Astrocyte (in vitro differentiated cells and primary cell): ENCODE measurements at regions not wholly inside any gene's neighbourhood (a gene's known extent, or its start where the extent isn't known, plus 50 kb on each side); places are given as distances from the start of the nearest gene placed in this dataset.
A peak's percentile ranks its signal among the peaks of the same experiment; 100 is the strongest.

Source experiments
- DNase-seq: peaks from one replicate; pipeline ENCODE4 v3.0.0-alpha.2; 2010; ENCODE audit warnings: low read depth
- FAIRE-seq: peaks from 2 replicates; lab custom pipeline; 2011; peaks lifted over from hg19 to GRCh38; lab: Jason Lieb, UNC
- H2AFZ ChIP-seq: 2 replicates; pipeline ENCODE4 v1.6.0; 2012; ENCODE audit warnings: low read depth, low read length, inconsistent platforms
- H3K27ac ChIP-seq: 2 replicates; pipeline ENCODE4 v1.5.1; 2011; ENCODE audit warnings: low read depth, low read length, inconsistent platforms
- H3K27me3 ChIP-seq: 2 replicates; pipeline ENCODE4 v1.6.0; 2011; ENCODE audit warnings: low read length, inconsistent platforms; ENCODE audit not compliant: insufficient read depth
- H3K36me3 ChIP-seq: 2 replicates; pipeline ENCODE4 v1.5.1; 2011; ENCODE audit warnings: low read length, inconsistent platforms; ENCODE audit not compliant: insufficient read depth
- H3K4me1 ChIP-seq: 2 replicates; pipeline ENCODE4 v1.5.1; 2011; ENCODE audit warnings: low read length, inconsistent platforms; ENCODE audit not compliant: insufficient read depth
- H3K4me2 ChIP-seq: 2 replicates; pipeline ENCODE4 v1.6.0; 2012; ENCODE audit warnings: low read length, inconsistent platforms
- H3K4me3 ChIP-seq: 2 replicates; pipeline ENCODE4 v1.5.1; 2011; ENCODE audit warnings: low read depth, mild to moderate bottlenecking, low read length, inconsistent platforms; ENCODE audit not compliant: insufficient read depth
- H3K79me2 ChIP-seq: 2 replicates; pipeline ENCODE4 v1.6.0; 2012; ENCODE audit warnings: mild to moderate bottlenecking, low read length, inconsistent platforms; ENCODE audit not compliant: insufficient read depth
- H3K9ac ChIP-seq: 2 replicates; pipeline ENCODE4 v1.6.0; 2012; ENCODE audit warnings: mild to moderate bottlenecking, low read length, inconsistent platforms
- H3K9me3 ChIP-seq: 2 replicates; pipeline ENCODE4 v1.5.1; 2012; ENCODE audit warnings: low read depth, mild to moderate bottlenecking, low read length, inconsistent platforms; ENCODE audit not compliant: insufficient read depth
- H4K20me1 ChIP-seq: 2 replicates; pipeline ENCODE4 v1.6.0; 2012; ENCODE audit warnings: low read length, inconsistent platforms; ENCODE audit not compliant: insufficient read depth
- H3K27ac Mint-ChIP-seq: one replicate; pipeline ENCODE4 v1.8.0; 2021; ENCODE audit warnings: mild to moderate bottlenecking, mixed read lengths; ENCODE audit not compliant: unreplicated experiment
- H3K27me3 Mint-ChIP-seq: one replicate; pipeline ENCODE4 v1.8.0; 2021; ENCODE audit warnings: low read depth, mixed read lengths; ENCODE audit not compliant: unreplicated experiment
- H3K36me3 Mint-ChIP-seq: one replicate; pipeline ENCODE4 v1.8.0; 2021; ENCODE audit warnings: low read depth, mixed read lengths; ENCODE audit not compliant: unreplicated experiment
- H3K4me1 Mint-ChIP-seq: one replicate; pipeline ENCODE4 v1.8.0; 2021; ENCODE audit warnings: low read depth, mixed read lengths; ENCODE audit not compliant: unreplicated experiment
- H3K4me3 Mint-ChIP-seq: one replicate; pipeline ENCODE4 v1.8.0; 2021; ENCODE audit warnings: mild to moderate bottlenecking, moderate library complexity, mixed read lengths; ENCODE audit not compliant: unreplicated experiment
- H3K9me3 Mint-ChIP-seq: one replicate; pipeline ENCODE4 v1.8.0; 2021; ENCODE audit warnings: mild to moderate bottlenecking, mixed read lengths; ENCODE audit not compliant: unreplicated experiment
- CTCF ChIP-seq: IDR thresholded peaks from 2 replicates; pipeline ENCODE4 v1.5.1; 2011; ENCODE audit warnings: low read depth, mild to moderate bottlenecking, inconsistent platforms, low read length, moderate library complexity; ENCODE audit not compliant: insufficient read depth
- EZH2 ChIP-seq: IDR thresholded peaks from 2 replicates; pipeline ENCODE4 v1.6.1; 2012; ENCODE audit warnings: mild to moderate bottlenecking, low read length, inconsistent platforms; ENCODE audit not compliant: insufficient read depth

- Histone ChIP-seq H3K79me2 (no peaks in the 10 kb centered on the region), H3K27ac (no peak overlapping the region), H2AFZ (no peak overlapping the region), H4K20me1 (no peaks in the 10 kb centered on the region), H3K4me2 (no peak overlapping the region), H3K9me3 (no peaks in the 10 kb centered on the region), H3K9ac (no peak overlapping the region), H3K4me1 (peaks cover 32% of the 10 kb centered on the region), H3K4me3 (no peak overlapping the region), H3K27me3 (peaks cover 14% of the 10 kb centered on the region), H3K36me3 (no peaks in the 10 kb centered on the region)
- H3K4me3 Mint-ChIP-seq, result no peak overlapping the region
- no peaks in the 10 kb centered on the region for H3K36me3 Mint-ChIP-seq
- FAIRE-seq, result no peak
- H3K9me3 Mint-ChIP-seq, result no peaks in the 10 kb centered on the region
- H3K27ac Mint-ChIP-seq, result peak overlapping the region; percentile 60
- H3K4me1 Mint-ChIP-seq, result peaks cover 42% of the 10 kb centered on the region
- DNase-seq, result no peak
- TF ChIP-seq CTCF (no peak), EZH2 (no peak)
- peaks cover 13% of the 10 kb centered on the region for H3K27me3 Mint-ChIP-seq
Observed at GRCh38 chr13:99689955-99690354, 188.7 kb downstream of the TM9SF2 start.

GRCh38 chr13:99688776-99689175 lies 187.5 kb downstream of the TM9SF2 start:
- no peaks in the 10 kb centered on the region for H3K9me3 Mint-ChIP-seq
- H3K36me3 ChIP-seq, result no peaks in the 10 kb centered on the region
- peak overlapping the region; percentile 79 for H3K27ac Mint-ChIP-seq
- no peak overlapping the region for H3K4me3 ChIP-seq
- no peaks in the 10 kb centered on the region for H3K36me3 Mint-ChIP-seq
- peaks cover 42% of the 10 kb centered on the region for H3K4me1 Mint-ChIP-seq
- no peak overlapping the region for H3K9ac ChIP-seq
- H3K27me3 ChIP-seq, result peaks cover 13% of the 10 kb centered on the region
- no peak for FAIRE-seq
- no peak overlapping the region for H2AFZ ChIP-seq
- no peaks in the 10 kb centered on the region for H4K20me1 ChIP-seq
- H3K4me2 ChIP-seq, result no peak overlapping the region
- TF ChIP-seq CTCF (no peak), EZH2 (no peak)
- peaks cover 8% of the 10 kb centered on the region for H3K27me3 Mint-ChIP-seq
- peaks cover 32% of the 10 kb centered on the region for H3K4me1 ChIP-seq
- H3K9me3 ChIP-seq, result no peaks in the 10 kb centered on the region
- DNase-seq, result no peak
- no peak overlapping the region for H3K27ac ChIP-seq
- H3K79me2 ChIP-seq, result no peaks in the 10 kb centered on the region
- H3K4me3 Mint-ChIP-seq, result no peak overlapping the region

GRCh38 chr13:99687723-99688397 lies 186.6 kb downstream of the TM9SF2 start:
- Histone ChIP-seq H3K79me2 (no peaks in the 10 kb centered on the region), H3K36me3 (no peaks in the 10 kb centered on the region), H3K9ac (no peak overlapping the region), H4K20me1 (no peaks in the 10 kb centered on the region), H3K27me3 (peaks cover 10% of the 10 kb centered on the region), H2AFZ (no peak overlapping the region), H3K4me1 (peaks cover 32% of the 10 kb centered on the region), H3K27ac (peak overlapping the region; percentile 43), H3K4me2 (peak overlapping the region; percentile 22), H3K4me3 (no peak overlapping the region), H3K9me3 (no peaks in the 10 kb centered on the region)
- Mint-ChIP-seq H3K9me3 (no peaks in the 10 kb centered on the region), H3K27me3 (peaks cover under 1% of the 10 kb centered on the region), H3K27ac (peak overlapping the region; percentile 92), H3K36me3 (no peaks in the 10 kb centered on the region), H3K4me1 (peaks cover 42% of the 10 kb centered on the region), H3K4me3 (no peak overlapping the region)
- no peak for TF ChIP-seq CTCF
- no peak for TF ChIP-seq EZH2
- FAIRE-seq (no peak), DNase-seq (peak; percentile 52)
